Caco-2 (cell line): ENCODE measurements at regions not wholly inside any gene's neighbourhood (a gene's known extent, or its start where the extent isn't known, plus 50 kb on each side); places are given as distances from the start of the nearest gene placed in this dataset.

Source experiments
- BruUV-seq: library from RNA; stranded (reverse); fragments of 400-500 nt; replicated peaks from 2 replicates; lab custom pipeline; 2021; lab: Mats Ljungman, UMichigan
- CTCF ChIA-PET: fragments of 300-600 bp; sonication (Branson Sonifier 250); formaldehyde crosslinking; loops from one replicate; lab custom pipeline; 2022; ENCODE audit warnings: antibody characterized with exemption; lab: Charles Lee
- POLR2A ChIA-PET: fragments of 300-600 bp; sonication (Branson Sonifier 250); formaldehyde crosslinking; loops from one replicate; lab custom pipeline; 2022; ENCODE audit warnings: antibody characterized with exemption; lab: Charles Lee
- DNase-seq, 2 experiments: peaks; one replicate each; pipeline versions ENCODE4 v3.0.0 to v3.0.0-alpha.2; 2020 to 2022
- H3K27me3 ChIP-seq: replicated peaks from 2 replicates; pipeline ENCODE4 v1.6.0; 2011; ENCODE audit warnings: low read length; ENCODE audit not compliant: control insufficient read depth, insufficient read depth
- H3K36me3 ChIP-seq: 2 replicates; pipeline ENCODE4 v1.5.1; 2011; ENCODE audit warnings: low read length; ENCODE audit not compliant: control insufficient read depth, insufficient read depth
- H3K4me1 ChIP-seq: fragments of 250-450 bp; sonication (Bioruptor Pico); 2 replicates; pipeline ENCODE4 v1.5.1; 2020; ENCODE audit warnings: mild to moderate bottlenecking
- H3K4me3 ChIP-seq: 2 replicates; pipeline ENCODE4 v1.5.1; 2011; ENCODE audit warnings: low read depth, mild to moderate bottlenecking, control low read depth, low read length
- H3K9me3 ChIP-seq: fragments of 250-450 bp; sonication (Bioruptor Pico); 2 replicates; pipeline ENCODE4 v1.5.1; 2020; ENCODE audit warnings: mild to moderate bottlenecking, moderate library complexity
- H3K27ac Mint-ChIP-seq: one replicate; pipeline ENCODE4 v1.8.0; 2022; ENCODE audit warnings: mixed read lengths; ENCODE audit not compliant: unreplicated experiment
- H3K27me3 Mint-ChIP-seq: one replicate; pipeline ENCODE4 v1.8.0; 2022; ENCODE audit warnings: mixed read lengths; ENCODE audit not compliant: insufficient read depth, unreplicated experiment
- H3K36me3 Mint-ChIP-seq: one replicate; pipeline ENCODE4 v1.8.0; 2022; ENCODE audit warnings: mild to moderate bottlenecking, mixed read lengths; ENCODE audit not compliant: insufficient read depth, unreplicated experiment
- H3K4me1 Mint-ChIP-seq: one replicate; pipeline ENCODE4 v1.8.0; 2022; ENCODE audit warnings: low read depth, mixed read lengths; ENCODE audit not compliant: unreplicated experiment
- H3K4me3 Mint-ChIP-seq: one replicate; pipeline ENCODE4 v1.8.0; 2022; ENCODE audit warnings: mild to moderate bottlenecking, moderate library complexity, mixed read lengths; ENCODE audit not compliant: unreplicated experiment
- H3K9me3 Mint-ChIP-seq: one replicate; pipeline ENCODE4 v1.8.0; 2022; ENCODE audit warnings: mixed read lengths; ENCODE audit not compliant: unreplicated experiment
- CTCF ChIP-seq, 2 experiments: fragments of 200-600 bp in 1 of 2; IDR thresholded peaks; 1 replicate in 1 of 2; 2 replicates in 1 of 2; pipeline versions ENCODE4 v1.5.1 to v1.8.0; 2011 to 2022; ENCODE audit warnings: antibody characterized with exemption in 1 of 2, control low read depth in 1 of 2, inconsistent platforms in 1 of 2, low read depth in 1 of 2, low read length in 1 of 2, mild to moderate bottlenecking in 1 of 2, moderate library complexity in 1 of 2; ENCODE audit not compliant: insufficient read depth in 1 of 2, severe bottlenecking in 1 of 2, unreplicated experiment in 1 of 2
- intact Hi-C: fragments of 100-400 bp; cut with micrococcal nuclease; formaldehyde crosslinking; loops from one replicate; pipeline ENCODE4 v1.10.0; 2022; ENCODE audit not compliant: unreplicated experiment

GRCh38 chr5:106854105-106854687, 816.5 kb downstream of the EFNA5 start:
- Histone ChIP-seq H3K4me3 (no peak overlapping the region), H3K9me3 (peaks cover 3% of the 10 kb centered on the region; the same call in 1 of the 2 replicates), H3K36me3 (no peaks in the 10 kb centered on the region), H3K27me3 (no peaks in the 10 kb centered on the region), H3K4me1 (peaks cover 30% of the 10 kb centered on the region)
- Mint-ChIP-seq H3K27me3 (no peaks in the 10 kb centered on the region), H3K27ac (no peak overlapping the region), H3K36me3 (no peaks in the 10 kb centered on the region), H3K4me1 (no peaks in the 10 kb centered on the region), H3K9me3 (peaks cover 9% of the 10 kb centered on the region), H3K4me3 (no peak overlapping the region)
- POLR2A ChIA-PET: no interaction called here
- DNase-seq: no peak
- no peak for TF ChIP-seq CTCF (IDR thresholded peaks at IDR 0.05; ENCODE audit: insufficient read depth in 1 of 2, low read depth in 1 of 2, low read length in 1 of 2, severe bottlenecking in 1 of 2, unreplicated experiment in 1 of 2)
- CTCF ChIA-PET: no interaction called here
- intact Hi-C loops: no loop called here
- BruUV-seq: no TSS peak

- no TSS peak for BruUV-seq
- no peak for DNase-seq
- no peaks in the 10 kb centered on the region for H3K27me3 ChIP-seq
- POLR2A ChIA-PET: no interaction called here
- H3K36me3 ChIP-seq: no peaks in the 10 kb centered on the region
- no peak overlapping the region for H3K4me3 ChIP-seq
- Mint-ChIP-seq H3K4me1 (no peaks in the 10 kb centered on the region), H3K36me3 (no peaks in the 10 kb centered on the region), H3K9me3 (peaks cover 9% of the 10 kb centered on the region), H3K4me3 (no peak overlapping the region), H3K27me3 (no peaks in the 10 kb centered on the region), H3K27ac (no peak overlapping the region)
- H3K9me3 ChIP-seq: peaks cover 3% of the 10 kb centered on the region; the same call in 1 of the 2 replicates
- peaks cover 30% of the 10 kb centered on the region for H3K4me1 ChIP-seq
- TF ChIP-seq CTCF (IDR thresholded peaks at IDR 0.05; ENCODE audit: insufficient read depth in 1 of 2, low read depth in 1 of 2, low read length in 1 of 2, severe bottlenecking in 1 of 2, unreplicated experiment in 1 of 2): no peak
- CTCF ChIA-PET: no interaction called here
- intact Hi-C loops: no loop called here
These were observed 817.5 kb downstream of the EFNA5 start for GRCh38 chr5:106853266-106853665.

- intact Hi-C loops: loop anchor here (2.0 kb wide), 1 partner anchor 14 kb away; no protein-coding TSS in a partner anchor
- H3K36me3 Mint-ChIP-seq: no peaks in the 10 kb centered on the region
- H3K4me3 ChIP-seq: no peak overlapping the region
- H3K4me3 Mint-ChIP-seq: peak overlapping the region; percentile 33
- peaks cover 30% of the 10 kb centered on the region for H3K4me1 ChIP-seq
- TF ChIP-seq CTCF (IDR thresholded peaks at IDR 0.05; ENCODE audit: insufficient read depth in 1 of 2, low read depth in 1 of 2, low read length in 1 of 2, severe bottlenecking in 1 of 2, unreplicated experiment in 1 of 2): no peak
- BruUV-seq: no TSS peak
- no peaks in the 10 kb centered on the region for H3K4me1 Mint-ChIP-seq
- H3K36me3 ChIP-seq: no peaks in the 10 kb centered on the region
- no peaks in the 10 kb centered on the region for H3K27me3 Mint-ChIP-seq
- H3K27me3 ChIP-seq: no peaks in the 10 kb centered on the region
- H3K9me3 ChIP-seq: 0 out of 2 replicates have a peak, but pooled peaks cover 3% of the 10 kb centered on the region
- H3K9me3 Mint-ChIP-seq: peaks cover 2% of the 10 kb centered on the region
- POLR2A ChIA-PET: interaction anchor here (0.6 kb wide), 1 partner anchor 31 kb away, joined by 3 read pairs; no protein-coding TSS in a partner anchor
- CTCF ChIA-PET: interaction anchor here (0.6 kb wide), 1 partner anchor 35 kb away, joined by 3 read pairs; no protein-coding TSS in a partner anchor
- no peak overlapping the region for H3K27ac Mint-ChIP-seq
- DNase-seq: no peak
These were observed 821.5 kb downstream of the EFNA5 start for GRCh38 chr5:106849266-106849665.
